ENCODE measurements at regions not wholly inside any gene's neighbourhood (a gene's known extent, or its start where the extent isn't known, plus 50 kb on each side); places are given as distances from the start of the nearest gene placed in this dataset.

DNA sequence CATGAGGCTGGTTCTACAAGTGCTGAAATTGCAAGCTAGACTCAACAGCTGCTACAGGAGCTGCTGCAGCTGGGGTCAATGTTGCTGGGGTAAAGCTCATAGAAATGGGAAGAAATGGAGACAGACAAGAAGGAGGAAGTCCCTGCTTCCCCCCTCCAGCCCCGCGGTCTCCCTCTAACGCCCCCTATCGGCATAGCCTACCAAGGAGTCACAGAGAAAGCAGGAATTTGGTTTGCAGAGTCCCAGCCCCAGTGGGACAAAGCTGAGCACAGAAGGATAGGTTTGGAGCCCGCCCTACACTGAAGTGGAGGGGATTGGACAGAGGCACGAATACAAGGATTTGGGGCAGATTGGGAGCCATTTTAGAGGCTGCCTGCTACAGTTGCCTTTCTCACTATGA lies 176.9 kb upstream of the ANKRD28 start:
- no peak overlapping the region for H3K4me3 ChIP-seq (ENCODE audit: low read depth, poor library complexity, severe bottlenecking)
- intact Hi-C loops (cut with DNase I; ENCODE audit: low total_unique reads) = no loop called here
- TF ChIP-seq CTCF (IDR thresholded peaks at IDR 0.05) = no peak
- TF ChIP-seq POLR2A (IDR thresholded peaks at IDR 0.05) = no peak
- no peak for DNase-seq (ENCODE audit: low spot score in 2 of 2)
- 26 to 37% methylated on average over 6 of the region's 6 CpGs for WGBS, 2 donors

GRCh38 chr3:15976524-15976923 lies 178.7 kb upstream of the ANKRD28 start:
- WGBS, 2 donors = 19 to 43% methylated on average over 2 of the region's 2 CpGs
- no peak for DNase-seq (ENCODE audit: low spot score in 2 of 2)
- TF ChIP-seq POLR2A (IDR thresholded peaks at IDR 0.05) (no peak), CTCF (IDR thresholded peaks at IDR 0.05) (no peak)
- intact Hi-C loops (cut with DNase I; ENCODE audit: low total_unique reads) = no loop called here
- no peak overlapping the region for H3K4me3 ChIP-seq (ENCODE audit: low read depth, poor library complexity, severe bottlenecking)

GRCh38 chr3:15977090-15977489 lies 179.3 kb upstream of the ANKRD28 start:
- DNase-seq (ENCODE audit: low spot score in 2 of 2) = no peak
- intact Hi-C loops (cut with DNase I; ENCODE audit: low total_unique reads) = no loop called here
- no peak overlapping the region for H3K4me3 ChIP-seq (ENCODE audit: low read depth, poor library complexity, severe bottlenecking)
- 59 to 76% methylated on average over 1 of the region's 1 CpG for WGBS, 2 donors
- TF ChIP-seq POLR2A (IDR thresholded peaks at IDR 0.05) (no peak), CTCF (IDR thresholded peaks at IDR 0.05) (no peak)

DNA sequence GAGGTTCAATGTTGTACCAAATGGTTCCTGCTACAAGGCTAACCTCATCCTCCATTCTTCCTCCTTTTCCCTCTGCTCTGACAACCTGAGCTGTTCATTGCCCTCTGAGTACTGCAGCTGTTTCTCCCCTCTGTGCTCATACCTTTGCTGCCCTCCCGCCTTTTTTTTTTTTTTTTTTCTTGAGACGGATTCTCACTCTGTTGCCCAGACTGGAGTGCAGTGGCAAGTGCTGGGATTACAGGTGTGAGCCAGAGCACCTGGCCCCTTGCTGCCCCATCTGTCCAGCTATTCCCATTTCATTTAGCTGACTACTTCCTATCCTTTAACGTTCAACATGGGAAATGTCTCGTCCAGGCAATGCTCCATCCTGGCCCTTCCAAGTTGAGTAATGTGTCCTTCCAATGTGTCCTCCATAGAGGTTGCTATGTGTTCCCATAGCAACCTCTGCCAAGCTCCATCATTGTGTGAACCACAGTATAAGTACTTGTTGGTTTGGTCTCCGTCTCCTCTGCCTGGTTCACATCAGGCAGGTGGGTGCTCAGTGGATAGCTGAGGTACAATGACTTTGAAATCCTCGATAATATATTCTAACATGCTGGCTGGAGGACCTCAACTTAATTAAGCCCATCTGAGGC lies 179.9 kb upstream of the ANKRD28 start:
- intact Hi-C loops (cut with DNase I; ENCODE audit: low total_unique reads) = no loop called here
- H3K4me3 ChIP-seq (ENCODE audit: low read depth, poor library complexity, severe bottlenecking) = no peak overlapping the region
- no peak for DNase-seq (ENCODE audit: low spot score in 2 of 2)
- WGBS, 2 donors = 87 to 90% methylated on average over 6 of the region's 6 CpGs
- no peak for TF ChIP-seq CTCF (IDR thresholded peaks at IDR 0.05)
- TF ChIP-seq POLR2A (IDR thresholded peaks at IDR 0.05) = no peak

- intact Hi-C loops (cut with DNase I; ENCODE audit: low total_unique reads) = no loop called here
- WGBS, 2 donors = 94 to 95% methylated on average over 2 of the region's 2 CpGs
- no peak for DNase-seq (ENCODE audit: low spot score in 2 of 2)
- TF ChIP-seq POLR2A (IDR thresholded peaks at IDR 0.05) (no peak), CTCF (IDR thresholded peaks at IDR 0.05) (no peak)
- H3K4me3 ChIP-seq (ENCODE audit: low read depth, poor library complexity, severe bottlenecking) = no peak overlapping the region
Measured at GRCh38 chr3:15978801-15979200, 181.0 kb upstream of the ANKRD28 start.

GRCh38 chr3:15979495-15979894 lies 181.7 kb upstream of the ANKRD28 start:
- peak in 1 of 2 donors; percentile 29 for DNase-seq (ENCODE audit: low spot score in 2 of 2)
- intact Hi-C loops (cut with DNase I; ENCODE audit: low total_unique reads) = no loop called here
- 36 to 38% methylated on average over 2 of the region's 2 CpGs for WGBS, 2 donors
- no peak overlapping the region for H3K4me3 ChIP-seq (ENCODE audit: low read depth, poor library complexity, severe bottlenecking)
- no peak for TF ChIP-seq POLR2A (IDR thresholded peaks at IDR 0.05)
- TF ChIP-seq CTCF (IDR thresholded peaks at IDR 0.05) = no peak

All from lower leg skin (tissue), 4 donors.